GM18526 (cell line): ENCODE measurements at regions not wholly inside any gene's neighbourhood (a gene's known extent, or its start where the extent isn't known, plus 50 kb on each side); places are given as distances from the start of the nearest gene placed in this dataset.

ENCODE experiments used
- POLR2A ChIP-seq: IDR thresholded peaks from 3 replicates; pipeline ENCODE4 v1.6.1; 2011; ENCODE audit not compliant: insufficient read length; ENCODE audit errors: extremely low read depth

DNA sequence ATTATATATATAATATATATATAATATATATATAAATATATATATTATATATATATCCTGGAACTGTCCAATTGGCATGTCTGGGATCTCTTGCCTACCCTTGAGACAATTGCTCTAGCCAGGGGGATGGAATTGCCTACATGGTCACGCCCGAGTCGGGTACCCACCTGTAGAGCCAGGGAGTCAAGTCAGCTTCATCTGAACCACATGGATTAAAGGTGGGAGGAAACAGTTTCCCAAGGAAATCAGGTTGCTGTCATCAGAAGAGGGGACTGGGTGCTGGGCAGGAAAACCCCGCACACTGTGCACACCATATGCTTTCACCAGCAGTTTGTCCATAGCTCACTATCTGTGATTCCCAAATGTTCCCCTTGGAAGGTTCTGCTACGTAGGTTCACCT lies 252.5 kb upstream of the NOX3 start:
- TF ChIP-seq POLR2A: no peak

DNA sequence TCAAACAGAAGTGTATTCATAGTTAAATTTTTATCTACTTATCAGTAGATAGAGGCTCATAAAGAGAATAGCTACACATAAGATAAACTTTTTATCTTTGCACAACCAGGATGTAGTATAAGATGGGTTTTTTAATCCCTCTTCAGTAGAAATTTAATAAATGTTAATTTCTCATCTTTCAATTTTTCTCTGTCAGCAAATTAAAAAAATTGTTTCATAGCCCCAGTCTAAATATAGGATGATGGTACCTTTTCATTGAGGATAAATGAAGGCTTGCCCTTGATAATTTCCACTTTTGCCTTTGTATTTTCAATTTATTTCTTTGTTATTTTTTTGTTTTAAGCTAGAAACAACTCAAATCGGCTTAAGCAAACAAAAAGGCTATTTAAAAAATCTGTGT lies 251.2 kb upstream of the NOX3 start:
- TF ChIP-seq POLR2A: no peak

DNA sequence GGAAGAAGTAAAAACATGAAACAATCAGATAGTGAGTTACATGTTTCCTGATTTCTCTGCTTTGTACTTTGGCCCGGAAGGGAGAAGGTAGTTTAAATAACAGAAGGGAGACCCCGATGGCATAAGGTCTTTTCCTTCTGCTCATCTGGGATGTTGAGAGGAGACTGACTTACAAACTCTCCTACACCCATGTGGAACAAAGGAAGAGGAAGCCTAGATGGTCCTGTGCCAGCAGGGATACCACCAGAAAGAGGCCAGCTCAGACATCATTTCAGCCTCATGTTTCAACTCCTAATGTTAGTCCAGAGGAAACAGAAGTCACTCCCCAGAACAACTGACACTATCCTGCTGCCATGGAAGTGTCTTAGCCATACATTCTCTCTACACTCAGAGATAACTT lies 250.7 kb upstream of the NOX3 start:
- no peak for TF ChIP-seq POLR2A

DNA sequence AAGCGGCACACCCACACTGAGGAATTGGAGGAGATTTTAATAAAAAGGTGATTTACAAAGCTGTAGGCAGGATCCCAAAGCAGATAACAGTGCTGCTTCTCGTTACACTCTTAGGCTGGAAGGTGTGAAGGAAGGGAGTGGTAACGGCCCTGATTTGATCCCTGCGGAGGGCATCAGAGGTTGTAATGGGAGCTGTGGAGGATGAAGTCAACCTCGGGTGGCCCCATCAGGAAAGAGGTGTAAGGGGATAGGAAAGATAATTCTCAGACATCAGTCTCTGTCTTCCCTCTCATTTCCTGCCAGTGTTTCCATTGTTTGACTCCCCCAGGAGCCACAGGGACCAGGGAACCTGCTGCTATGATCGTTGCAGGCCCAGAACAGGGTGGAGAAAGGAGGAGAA lies 245.7 kb upstream of the NOX3 start:
- TF ChIP-seq POLR2A: no peak

DNA sequence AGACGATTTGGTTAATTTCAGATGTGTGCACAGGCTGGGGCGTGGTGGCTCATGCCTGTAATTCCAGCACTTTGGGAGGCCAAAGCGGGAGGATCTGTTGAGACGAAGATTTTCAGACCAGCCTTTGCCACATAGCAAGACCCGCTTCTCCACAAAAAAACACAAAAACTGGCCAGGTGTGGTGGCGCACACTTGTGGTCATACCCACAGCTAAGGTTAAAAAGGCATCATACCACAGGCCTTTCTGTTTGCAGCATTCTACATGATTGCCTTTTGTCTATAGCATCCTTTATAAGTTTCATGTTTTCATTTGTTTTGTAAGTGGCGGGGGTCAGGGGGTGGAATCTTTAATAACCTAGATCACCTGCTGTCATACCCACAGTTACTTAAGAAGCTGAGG lies 239.9 kb upstream of the NOX3 start:
- TF ChIP-seq POLR2A: no peak

DNA sequence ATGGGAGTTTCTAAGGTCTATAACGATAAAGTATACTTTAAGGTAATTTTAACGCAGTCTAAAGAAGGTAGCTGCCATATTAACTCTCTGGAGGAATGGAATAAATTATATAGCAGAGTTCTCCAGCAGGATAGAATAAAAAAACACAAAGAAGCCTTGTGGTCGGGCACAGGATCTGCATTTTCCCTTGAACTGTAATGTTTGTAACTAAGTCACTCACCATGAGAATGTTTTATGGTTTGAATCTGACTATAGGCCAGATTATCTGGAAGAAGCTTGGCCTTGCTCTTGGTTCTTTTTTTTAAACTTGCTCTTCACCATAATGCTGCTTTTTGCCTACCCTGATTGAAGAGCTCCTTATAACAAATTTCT lies 238.8 kb upstream of the NOX3 start:
- no peak for TF ChIP-seq POLR2A

DNA sequence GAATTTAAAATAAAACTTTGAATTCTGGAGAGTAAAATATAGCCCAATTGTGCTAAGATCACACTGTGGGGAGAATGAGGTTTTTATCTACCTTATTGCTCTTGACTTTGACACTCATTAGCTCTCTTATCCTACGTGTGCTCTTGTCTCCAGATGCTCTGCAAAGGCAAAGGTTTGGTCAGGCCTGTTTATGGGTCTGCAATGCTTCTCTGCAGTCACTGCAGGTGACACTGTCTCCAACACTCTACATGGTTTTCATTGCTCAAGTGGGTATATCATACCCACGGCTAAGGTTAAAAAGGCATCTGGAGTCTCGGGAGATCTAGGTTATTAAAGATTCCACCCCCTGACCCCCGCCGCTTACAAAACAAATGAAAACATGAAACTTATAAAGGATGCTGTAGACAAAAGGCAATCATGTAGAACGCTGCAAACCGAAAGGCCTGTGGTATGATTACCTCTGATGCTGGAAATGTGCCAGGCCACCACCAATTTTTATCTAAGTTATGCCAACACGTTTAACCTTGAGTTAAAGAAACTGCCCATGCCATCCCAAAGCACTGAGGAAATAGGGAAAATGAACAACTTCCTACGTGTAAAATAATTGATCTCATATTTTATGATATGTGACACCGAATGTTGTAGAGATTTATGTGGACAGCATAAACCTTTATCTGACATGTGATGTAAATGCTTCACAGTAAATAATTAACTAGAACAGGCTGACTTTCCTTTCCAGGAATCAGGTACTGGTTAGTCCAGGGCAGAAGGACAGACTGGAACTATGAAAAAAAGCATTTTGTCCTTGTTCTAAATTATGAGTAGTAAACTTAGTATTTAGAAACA lies 238.2 kb upstream of the NOX3 start:
- TF ChIP-seq POLR2A: no peak

DNA sequence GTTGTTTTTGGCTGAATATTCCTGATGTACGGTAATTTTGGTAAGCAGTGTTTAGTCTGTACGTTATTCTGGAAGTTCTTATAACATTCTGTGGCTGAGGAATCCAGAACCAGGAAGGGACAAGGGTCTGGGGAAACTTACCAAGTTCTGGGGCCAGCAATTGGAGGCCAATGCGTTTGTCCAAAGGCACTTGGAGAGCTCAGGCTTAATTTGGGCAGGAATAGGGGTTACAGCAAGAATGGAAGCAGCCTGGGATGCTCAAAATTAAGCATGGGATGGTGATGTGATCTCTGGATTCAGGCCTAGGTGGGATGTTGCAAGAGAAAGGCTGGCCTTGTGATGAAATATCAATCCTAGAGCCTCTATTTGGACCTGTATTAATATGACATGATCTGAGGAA lies 235.2 kb upstream of the NOX3 start:
- no peak for TF ChIP-seq POLR2A

DNA sequence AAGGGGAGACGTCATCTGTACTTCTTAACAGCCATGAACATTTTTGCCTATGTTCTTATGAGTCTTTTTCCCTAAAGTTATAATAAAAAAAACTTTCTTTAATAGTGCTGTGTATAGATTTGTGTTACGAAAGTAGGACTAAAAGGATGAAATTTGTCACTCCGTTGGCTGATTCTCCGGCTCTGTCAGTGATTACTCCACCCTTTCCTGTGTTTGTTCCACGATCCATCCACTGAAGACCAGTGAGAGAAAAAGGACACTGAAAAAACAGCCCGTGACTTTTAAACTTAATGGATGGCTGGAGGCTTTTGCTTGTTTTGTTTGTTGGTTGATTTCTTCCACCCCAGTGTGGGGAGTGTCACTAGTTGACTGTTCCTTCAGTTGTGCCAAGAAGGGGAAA lies 232.0 kb upstream of the NOX3 start:
- TF ChIP-seq POLR2A: no peak

DNA sequence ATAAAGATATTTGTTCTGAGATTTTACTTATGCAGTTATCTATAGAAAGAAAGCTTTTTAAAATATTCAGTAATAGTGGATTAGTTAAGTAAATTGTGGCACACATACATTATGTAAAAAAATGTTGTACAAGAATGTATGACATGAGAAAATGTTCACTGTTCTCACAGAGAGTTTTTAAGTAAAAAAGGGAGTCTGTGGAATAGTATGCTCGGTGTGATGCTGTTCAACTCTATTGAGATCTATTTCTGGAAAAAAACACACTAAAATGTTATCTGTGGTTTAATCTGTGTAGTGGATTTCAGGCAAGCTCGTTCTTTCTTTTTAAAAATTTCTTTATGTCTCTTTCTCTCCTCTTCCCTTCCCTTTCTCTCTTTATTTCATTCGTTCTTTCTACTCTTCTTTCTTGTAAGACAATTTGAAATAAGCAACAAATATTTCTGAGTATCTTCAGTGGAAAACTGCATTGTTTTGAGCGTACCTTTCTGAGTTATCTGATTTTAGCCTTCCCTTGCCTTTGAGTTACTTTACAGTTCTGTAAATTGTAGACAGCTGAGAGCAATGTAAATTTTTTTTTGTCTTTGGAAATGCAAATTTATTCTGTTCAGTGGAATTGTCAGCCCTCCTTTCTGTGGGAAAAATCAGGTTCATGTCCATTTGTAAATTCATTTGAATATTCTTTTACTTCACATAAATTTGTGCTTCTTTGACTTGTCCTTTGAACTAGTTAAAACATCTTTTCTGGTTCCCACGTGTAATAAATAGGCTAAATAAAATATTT lies 229.0 kb upstream of the NOX3 start:
- TF ChIP-seq POLR2A: no peak

DNA sequence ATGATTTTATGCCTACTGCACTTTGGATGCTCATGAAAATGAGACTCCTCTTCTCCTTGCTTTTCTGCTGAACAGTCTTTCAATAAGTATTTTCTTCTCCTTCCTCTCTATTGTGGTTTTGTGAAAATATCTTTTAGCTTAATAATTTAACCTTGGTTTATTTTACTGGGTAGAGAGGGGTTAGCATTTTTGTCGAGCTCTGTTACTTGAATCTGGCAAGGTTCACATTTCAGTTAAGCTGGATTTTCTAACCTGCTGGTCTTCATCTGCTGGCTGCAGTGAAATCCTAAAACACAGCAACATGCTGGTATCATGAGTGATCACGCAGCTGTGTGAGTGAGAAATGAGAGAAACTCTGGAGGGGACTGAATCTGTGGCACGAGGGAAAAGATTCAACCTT lies 222.7 kb upstream of the NOX3 start:
- no peak for TF ChIP-seq POLR2A

DNA sequence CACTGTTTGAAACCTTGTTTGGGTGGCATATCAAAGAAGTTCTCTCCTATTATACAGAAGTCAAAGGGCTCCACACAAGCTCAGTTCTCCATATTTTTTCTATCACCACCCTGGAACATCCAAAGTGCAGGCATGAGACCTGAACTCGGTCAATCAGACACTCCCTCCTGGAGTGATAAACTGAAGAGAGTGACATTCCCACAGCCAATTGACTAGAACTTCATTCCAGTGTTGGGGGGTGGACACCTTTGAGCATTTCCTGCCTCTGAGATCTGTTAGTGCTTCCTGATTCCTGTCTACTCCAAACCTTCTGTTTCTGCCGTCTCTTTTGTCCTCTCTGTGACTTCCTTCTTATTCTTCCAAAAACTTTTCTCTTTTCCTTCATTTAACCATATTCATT lies 220.7 kb upstream of the NOX3 start:
- no peak for TF ChIP-seq POLR2A

DNA sequence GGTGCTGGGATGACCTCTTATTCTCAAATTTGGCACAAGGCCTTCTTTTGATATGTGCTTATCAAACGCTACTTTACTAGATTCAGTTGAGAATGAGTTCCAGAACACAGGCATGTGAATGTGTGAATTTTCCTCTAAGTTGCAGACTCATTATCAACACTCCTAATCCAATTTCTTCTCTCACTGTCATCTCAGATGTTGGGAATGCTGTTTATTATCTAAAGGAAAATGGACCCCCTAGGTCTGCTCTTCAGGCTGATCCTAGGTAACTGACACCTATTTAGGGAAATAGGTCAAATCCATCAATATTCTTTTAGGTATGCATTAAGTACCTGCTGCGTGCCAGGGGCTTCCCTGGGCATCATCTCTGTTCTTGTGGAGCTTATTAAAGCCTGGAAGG lies 215.0 kb upstream of the NOX3 start:
- no peak for TF ChIP-seq POLR2A

DNA sequence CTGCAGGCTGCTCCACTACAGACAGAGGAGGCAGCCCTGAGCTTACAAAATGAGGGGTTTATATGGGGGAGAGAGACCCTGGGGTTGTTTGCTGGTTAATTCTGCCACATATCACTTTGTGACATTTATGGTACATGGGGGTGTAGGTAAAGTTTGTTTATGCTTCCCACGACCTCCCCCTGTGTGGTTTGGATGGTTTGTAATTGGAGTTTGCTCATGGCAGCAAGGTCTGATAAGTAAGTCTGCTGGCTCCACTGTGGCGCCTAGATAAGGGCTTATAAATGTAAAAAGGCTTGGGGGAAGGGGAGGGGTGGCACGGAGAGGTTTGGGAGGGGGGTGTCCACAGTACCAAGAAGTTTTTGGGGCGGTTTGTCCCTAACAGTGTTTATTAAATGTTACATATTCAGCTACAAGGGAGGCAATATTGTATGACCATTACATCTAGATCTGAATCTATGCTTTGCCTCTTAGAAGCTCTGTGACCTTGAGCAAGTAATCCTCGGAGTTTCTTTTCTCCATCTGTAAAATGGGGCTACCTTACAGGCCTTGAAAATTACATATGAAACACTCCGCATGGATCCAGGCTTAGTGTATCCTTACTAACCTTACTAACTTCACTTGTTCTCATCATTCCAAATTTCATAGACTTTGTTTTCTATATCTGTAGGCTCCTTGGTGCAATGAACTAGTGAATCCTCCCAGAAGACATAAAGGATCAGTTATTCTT lies 204.8 kb upstream of the NOX3 start:
- no peak for TF ChIP-seq POLR2A

DNA sequence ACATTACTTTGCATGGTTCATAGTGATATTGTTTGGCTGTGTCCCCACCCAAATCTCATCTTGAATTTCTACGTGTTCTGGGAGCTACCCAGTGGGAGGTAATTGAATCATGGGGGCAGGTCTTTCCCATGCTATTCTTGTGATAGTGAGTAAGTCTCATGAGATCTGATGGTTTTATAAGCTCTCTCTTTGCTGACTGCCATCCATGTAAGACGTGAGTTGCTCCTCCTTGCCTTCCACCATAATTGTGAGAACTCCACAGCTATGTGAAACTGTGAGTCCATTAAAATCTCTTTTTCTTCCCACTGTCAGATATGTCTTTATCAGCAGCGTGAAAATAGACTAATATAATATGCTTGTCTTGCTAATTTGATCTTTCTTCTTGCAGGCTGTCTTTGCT lies 200.4 kb upstream of the NOX3 start:
- no peak for TF ChIP-seq POLR2A

DNA sequence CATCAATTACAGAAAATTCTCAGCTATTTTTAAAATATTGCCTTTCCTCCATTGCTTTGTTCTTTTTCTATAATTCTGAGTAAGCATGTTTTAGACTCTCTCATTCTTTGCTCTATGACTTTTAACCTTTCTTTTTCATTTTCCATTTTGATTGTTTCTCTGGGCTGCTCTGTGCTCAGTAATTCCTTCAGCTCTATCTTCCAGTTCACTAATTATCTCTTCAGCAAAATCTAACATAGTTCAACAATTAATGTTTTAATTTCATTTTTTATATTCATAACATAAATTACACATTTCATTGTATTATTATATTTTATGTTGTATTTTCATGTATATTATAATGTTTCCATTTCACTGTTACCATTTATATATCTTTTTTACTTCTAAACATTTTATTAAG lies 198.8 kb upstream of the NOX3 start:
- no peak for TF ChIP-seq POLR2A
